ENCODE measurements at regions not wholly inside any gene's neighbourhood (a gene's known extent, or its start where the extent isn't known, plus 50 kb on each side); places are given as distances from the start of the nearest gene placed in this dataset.
"Not testable (repeated sequence)": the region's sequence is repeated elsewhere in the genome, so short reads cannot be mapped to it uniquely, and the experiment has no call there.

DNA sequence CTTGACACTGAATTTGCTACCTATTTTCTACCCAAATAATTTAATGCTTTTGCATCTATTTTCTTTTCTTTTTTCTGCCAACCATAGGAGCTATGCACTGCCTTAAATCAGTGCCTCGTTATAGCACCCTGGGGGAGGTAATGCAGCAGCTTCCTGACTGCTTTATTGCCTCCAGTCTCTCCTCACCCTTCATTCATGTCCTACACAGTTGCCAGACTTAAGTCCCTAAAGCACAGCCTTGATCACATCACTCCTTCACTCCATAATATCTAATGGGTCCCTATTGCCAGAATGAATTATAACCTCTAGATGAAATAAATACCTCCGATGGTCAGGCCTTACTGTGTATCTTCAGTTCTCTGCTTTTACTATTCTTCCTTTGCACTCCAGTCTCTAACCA, 211.2 kb upstream of the GLRA1 start:
- peaks cover 2% of the 10 kb centered on the region for H3K36me3 Mint-ChIP-seq
- H3K4me3 Mint-ChIP-seq, result no peak overlapping the region
- H3K9me3 Mint-ChIP-seq, result no peaks in the 10 kb centered on the region
- no peak overlapping the region for H3K27ac Mint-ChIP-seq
- no peaks in the 10 kb centered on the region for H3K4me1 Mint-ChIP-seq
- peaks cover 4% of the 10 kb centered on the region for H3K27me3 Mint-ChIP-seq

DNA sequence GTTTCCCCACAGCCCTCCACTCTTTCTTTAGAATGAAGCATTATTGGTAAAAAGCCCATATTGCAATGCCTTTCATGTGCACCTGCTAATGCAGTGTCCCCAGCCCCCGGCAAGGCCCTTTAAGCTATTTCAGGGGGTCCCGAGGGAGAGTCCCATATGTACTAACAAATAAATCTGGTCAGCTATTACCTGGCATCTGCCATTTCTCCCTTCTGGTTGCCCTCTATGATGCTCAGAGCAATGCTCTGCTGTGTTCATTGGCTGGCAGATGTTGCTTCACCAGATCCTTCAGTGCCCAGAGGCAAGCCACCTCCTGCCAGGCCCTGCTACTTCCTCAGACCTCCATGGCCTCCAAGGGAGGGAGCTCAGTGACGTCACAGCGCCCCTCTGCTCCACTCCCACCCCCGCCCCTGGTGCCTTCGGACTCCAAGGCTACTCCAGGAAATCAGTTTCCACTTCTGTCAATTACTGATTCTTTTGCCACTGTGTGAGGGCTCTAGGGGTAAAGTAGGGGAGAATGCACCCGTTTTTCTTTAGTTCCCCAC, 201.1 kb upstream of the GLRA1 start:
- Mint-ChIP-seq H3K36me3 (no peaks in the 10 kb centered on the region), H3K4me3 (no peak overlapping the region), H3K4me1 (no peaks in the 10 kb centered on the region), H3K27ac (no peak overlapping the region), H3K9me3 (no peaks in the 10 kb centered on the region), H3K27me3 (peaks cover 8% of the 10 kb centered on the region)

GRCh38 chr5:152124409-152125041, 199.9 kb upstream of the GLRA1 start:
- H3K4me3 Mint-ChIP-seq, result no peak overlapping the region
- H3K27me3 Mint-ChIP-seq, result peaks cover 10% of the 10 kb centered on the region
- H3K4me1 Mint-ChIP-seq, result no peaks in the 10 kb centered on the region
- H3K9me3 Mint-ChIP-seq, result no peaks in the 10 kb centered on the region
- H3K27ac Mint-ChIP-seq, result no peak overlapping the region
- H3K36me3 Mint-ChIP-seq, result no peaks in the 10 kb centered on the region

DNA sequence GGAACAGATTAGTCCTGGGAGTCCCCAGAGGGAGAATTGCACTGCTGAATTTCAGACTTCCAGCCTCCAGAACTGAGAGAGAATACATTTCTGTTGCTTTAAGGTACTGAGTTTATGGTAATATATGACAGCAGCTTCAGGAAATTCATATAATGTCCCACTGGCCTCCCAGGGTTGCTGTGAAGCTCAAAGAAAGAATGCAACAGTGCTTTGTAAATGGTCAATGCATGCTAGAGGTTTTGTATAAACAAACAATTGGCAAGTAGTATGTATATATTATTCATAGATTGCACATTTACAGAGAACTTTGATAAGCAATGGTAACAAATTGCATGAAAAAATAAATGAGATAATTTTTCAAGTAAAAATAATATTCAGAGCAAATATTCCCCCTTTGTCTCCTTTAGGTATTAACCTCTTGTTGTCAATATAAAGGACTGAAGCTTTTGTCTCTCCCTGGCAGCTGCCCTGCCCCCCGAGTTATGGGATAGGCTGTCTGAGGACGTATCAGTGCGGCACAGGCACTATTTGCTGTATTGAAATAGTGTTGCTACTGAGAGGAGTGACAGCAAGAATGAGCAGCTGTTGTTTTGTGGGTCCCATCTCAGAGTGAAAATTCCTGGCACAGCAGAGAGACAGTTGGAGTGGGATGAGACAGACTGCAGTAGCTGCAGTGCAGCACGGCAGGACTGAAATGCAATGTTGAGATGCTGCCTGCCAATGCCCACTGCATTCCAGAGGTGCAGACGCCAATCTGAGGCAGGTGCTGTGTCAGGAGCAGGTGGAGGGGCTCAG, 194.2 kb upstream of the GLRA1 start:
- Mint-ChIP-seq H3K4me3 (no peak overlapping the region), H3K27me3 (peaks cover 3% of the 10 kb centered on the region), H3K9me3 (peaks cover 0 to 2% (median 0%) of the 10 kb centered on the region in 3 donors), H3K36me3 (no peaks in the 10 kb centered on the region), H3K4me1 (no peaks in the 10 kb centered on the region), H3K27ac (peak overlapping the region in 1 of 3 donors; percentile 25)

- Mint-ChIP-seq H3K36me3 (peaks cover 2% of the 10 kb centered on the region), H3K27ac (no peak overlapping the region), H3K9me3 (peaks cover 0 to 2% (median 0%) of the 10 kb centered on the region in 3 donors), H3K4me3 (no peak overlapping the region), H3K4me1 (no peaks in the 10 kb centered on the region), H3K27me3 (peaks cover 3% of the 10 kb centered on the region)
Observed at GRCh38 chr5:152116934-152117333, 192.3 kb upstream of the GLRA1 start.

- Mint-ChIP-seq H3K4me1 (no peaks in the 10 kb centered on the region), H3K9me3 (peaks cover 0 to 2% (median 0%) of the 10 kb centered on the region in 3 donors), H3K27ac (no peak overlapping the region), H3K36me3 (peaks cover 2% of the 10 kb centered on the region), H3K4me3 (no peak overlapping the region), H3K27me3 (no peaks in the 10 kb centered on the region)
Observed at GRCh38 chr5:152113401-152113800, 188.8 kb upstream of the GLRA1 start.

GRCh38 chr5:152107220-152107619, 182.6 kb upstream of the GLRA1 start:
- H3K4me3 Mint-ChIP-seq, result no peak overlapping the region
- peaks cover 5% of the 10 kb centered on the region for H3K27me3 Mint-ChIP-seq
- H3K27ac Mint-ChIP-seq, result no peak overlapping the region
- no peaks in the 10 kb centered on the region for H3K36me3 Mint-ChIP-seq
- peaks cover 0 to 2% (median 0%) of the 10 kb centered on the region in 3 donors for H3K4me1 Mint-ChIP-seq
- peaks cover 3 to 20% (median 4%) of the 10 kb centered on the region in 3 donors for H3K9me3 Mint-ChIP-seq

DNA sequence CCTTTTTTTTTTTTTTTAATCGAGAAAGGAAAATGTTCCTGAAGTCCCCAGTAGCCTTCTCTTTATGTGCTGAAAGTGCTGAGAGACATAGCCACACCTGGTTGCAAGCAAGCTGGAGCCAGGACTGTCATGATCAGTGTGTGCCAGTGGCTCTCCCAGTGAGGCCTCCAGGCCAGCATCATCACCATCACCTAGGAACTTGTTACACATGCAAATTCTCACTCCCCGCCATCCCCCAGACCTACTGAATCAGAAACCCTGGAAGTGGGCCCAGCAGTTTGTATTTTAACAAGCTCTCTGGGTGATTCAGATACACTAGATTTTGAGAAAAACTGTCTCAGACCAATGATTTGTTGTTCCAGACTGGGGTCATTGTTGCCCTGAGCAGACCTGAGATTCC, 181.9 kb upstream of the GLRA1 start:
- Mint-ChIP-seq H3K4me1 (peaks cover 0 to 2% (median 0%) of the 10 kb centered on the region in 3 donors), H3K4me3 (no peak overlapping the region), H3K27ac (no peak overlapping the region), H3K9me3 (peaks cover 3 to 22% (median 4%) of the 10 kb centered on the region in 3 donors), H3K36me3 (no peaks in the 10 kb centered on the region), H3K27me3 (peaks cover 5% of the 10 kb centered on the region)

- Mint-ChIP-seq H3K4me1 (peaks cover 0 to 2% (median 0%) of the 10 kb centered on the region in 3 donors), H3K36me3 (no peaks in the 10 kb centered on the region), H3K9me3 (peaks cover 4 to 22% (median 7%) of the 10 kb centered on the region in 3 donors), H3K27me3 (peaks cover 5% of the 10 kb centered on the region), H3K27ac (no peak overlapping the region), H3K4me3 (no peak overlapping the region)
Observed at GRCh38 chr5:152105085-152105484, 180.4 kb upstream of the GLRA1 start.

DNA sequence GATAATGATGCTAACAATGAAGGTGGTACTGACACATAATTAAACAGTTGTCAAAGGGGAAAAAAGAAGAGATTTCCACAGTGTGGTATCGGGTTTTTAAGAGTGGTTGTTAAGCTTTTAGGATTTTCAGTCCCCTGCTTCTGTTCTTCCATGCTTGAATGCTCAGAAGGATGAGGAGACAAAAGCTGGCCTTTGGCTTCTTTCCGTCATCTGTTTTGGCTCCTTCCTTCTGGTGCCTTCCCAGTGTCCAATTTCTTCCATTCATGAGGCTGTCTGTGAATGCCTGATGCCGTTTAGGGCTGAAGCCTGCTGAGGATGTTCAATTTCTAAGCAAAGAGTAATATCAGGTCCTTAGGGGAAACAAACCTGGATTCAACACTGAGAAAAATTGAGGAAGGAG, 179.6 kb upstream of the GLRA1 start:
- Mint-ChIP-seq H3K9me3 (peaks cover 4 to 22% (median 7%) of the 10 kb centered on the region in 3 donors), H3K27ac (no peak overlapping the region), H3K4me1 (peaks cover 0 to 2% (median 0%) of the 10 kb centered on the region in 3 donors), H3K36me3 (no peaks in the 10 kb centered on the region), H3K4me3 (no peak overlapping the region), H3K27me3 (peaks cover 5% of the 10 kb centered on the region)

GRCh38 chr5:152102908-152103307, 178.3 kb upstream of the GLRA1 start:
- H3K27me3 Mint-ChIP-seq, H3K4me1 Mint-ChIP-seq, H3K27ac Mint-ChIP-seq, H3K36me3 Mint-ChIP-seq: not testable (repeated sequence)
- Mint-ChIP-seq H3K4me3 (peak overlapping the region in 1 of 4 donors; percentile 65), H3K9me3 (peaks cover 4 to 22% (median 7%) of the 10 kb centered on the region in 3 donors)

DNA sequence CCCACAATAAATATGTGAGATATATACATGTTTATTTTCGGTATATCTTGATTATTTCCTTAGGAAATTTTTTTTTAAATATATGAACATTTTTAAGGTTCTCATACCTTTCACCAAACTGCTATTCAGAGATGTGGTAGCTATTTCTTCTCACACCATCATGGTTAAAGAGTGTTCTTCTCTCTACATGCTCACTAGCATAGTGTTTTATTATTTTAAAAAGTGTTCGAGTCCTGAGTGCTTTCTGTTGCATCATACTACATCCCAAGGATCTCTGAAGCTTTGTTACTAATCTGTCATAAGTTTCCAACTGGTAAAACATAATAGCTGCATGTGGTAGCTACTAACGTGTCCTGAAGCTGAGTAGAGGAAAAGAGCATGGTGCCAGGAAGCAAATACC, 177.4 kb upstream of the GLRA1 start:
- H3K4me3 Mint-ChIP-seq, result no peak overlapping the region
- H3K4me1 Mint-ChIP-seq, result peaks cover 3 to 4% (median 4%) of the 10 kb centered on the region in 3 donors
- H3K27me3 Mint-ChIP-seq, result peaks cover 1% of the 10 kb centered on the region
- peaks cover 4 to 22% (median 7%) of the 10 kb centered on the region in 3 donors for H3K9me3 Mint-ChIP-seq
- no peak overlapping the region for H3K27ac Mint-ChIP-seq
- H3K36me3 Mint-ChIP-seq, result no peaks in the 10 kb centered on the region

GRCh38 chr5:152100462-152100861, 175.8 kb upstream of the GLRA1 start:
- Mint-ChIP-seq H3K36me3 (peaks cover 2% of the 10 kb centered on the region), H3K9me3 (peaks cover 4 to 22% (median 7%) of the 10 kb centered on the region in 3 donors), H3K27me3 (peaks cover 2% of the 10 kb centered on the region), H3K27ac (no peak overlapping the region), H3K4me3 (no peak overlapping the region), H3K4me1 (peaks cover 6% of the 10 kb centered on the region in 3 donors)

GRCh38 chr5:152097128-152097527, 172.5 kb upstream of the GLRA1 start:
- Mint-ChIP-seq H3K27ac (no peak overlapping the region), H3K36me3 (peaks cover 2% of the 10 kb centered on the region), H3K4me3 (no peak overlapping the region), H3K27me3 (peaks cover 2% of the 10 kb centered on the region), H3K4me1 (peaks cover 3 to 8% (median 6%) of the 10 kb centered on the region in 3 donors), H3K9me3 (peaks cover 0 to 4% (median under 1%) of the 10 kb centered on the region in 3 donors)

DNA sequence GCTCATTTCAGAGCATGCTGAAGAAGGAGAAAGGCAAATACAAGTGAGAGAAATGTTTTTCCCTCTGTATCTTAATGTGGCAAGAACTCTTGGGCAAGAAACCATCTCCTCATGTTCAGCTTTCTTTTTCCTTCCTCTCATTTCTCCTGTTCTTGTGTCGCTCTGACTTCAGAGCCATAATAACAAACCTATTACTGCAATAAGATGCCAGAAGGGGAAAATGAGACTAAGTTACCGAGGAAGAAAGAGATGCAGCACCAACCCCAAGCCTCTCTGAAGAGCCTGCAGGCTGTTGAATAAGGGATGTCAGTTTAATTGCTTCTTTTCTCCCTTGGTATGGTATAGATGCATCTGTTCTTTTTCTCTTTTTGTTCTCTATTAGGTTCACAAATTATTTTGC, 170.1 kb upstream of the GLRA1 start:
- Mint-ChIP-seq H3K9me3 (no peaks in the 10 kb centered on the region), H3K4me3 (no peak overlapping the region), H3K36me3 (peaks cover 2% of the 10 kb centered on the region), H3K27ac (no peak overlapping the region), H3K27me3 (peaks cover 2% of the 10 kb centered on the region), H3K4me1 (peaks cover 3 to 8% (median 6%) of the 10 kb centered on the region in 3 donors)

Measured in IgD-negative memory B cell (primary cell).